HL-60 (cell line): ENCODE measurements at regions not wholly inside any gene's neighbourhood (a gene's known extent, or its start where the extent isn't known, plus 50 kb on each side); places are given as distances from the start of the nearest gene placed in this dataset.

ENCODE experiments used
- DNase-seq, 2 experiments: peaks; one replicate each; pipeline ENCODE4 v3.0.0-alpha.2; 2010 to 2020; ENCODE audit warnings: low read depth in 1 of 2, low spot score in 1 of 2
- H3K27ac ChIP-seq: fragments of 250-450 bp; sonication (Bioruptor Pico); replicated peaks from 2 replicates; pipeline ENCODE4 v1.5.1; 2020; ENCODE audit warnings: mild to moderate bottlenecking, moderate library complexity
- H3K27me3 ChIP-seq: fragments of 250-450 bp; sonication (Bioruptor Pico); 2 replicates; pipeline ENCODE4 v1.5.1; 2021; ENCODE audit warnings: mild to moderate bottlenecking, moderate library complexity; ENCODE audit not compliant: insufficient read depth, poor library complexity, severe bottlenecking
- H3K4me3 ChIP-seq: replicated peaks from 2 replicates; pipeline ENCODE4 v1.5.1; 2011; ENCODE audit warnings: mild to moderate bottlenecking, control low read depth, low read length; ENCODE audit not compliant: insufficient read depth
- CTCF ChIP-seq: IDR thresholded peaks from one replicate; pipeline ENCODE4 v1.5.1; 2011; ENCODE audit warnings: low read length, control low read depth, inconsistent platforms; ENCODE audit not compliant: insufficient read depth
- GABPA ChIP-seq: IDR thresholded peaks from 2 replicates; pipeline ENCODE4 v1.6.1; 2012; ENCODE audit warnings: low read depth
- POLR2AphosphoS5 ChIP-seq: IDR thresholded peaks from 2 replicates; pipeline ENCODE4 v1.6.1; 2012; ENCODE audit warnings: low read depth
- SPI1 ChIP-seq: IDR thresholded peaks from 2 replicates; pipeline ENCODE4 v1.6.1; 2012; ENCODE audit warnings: low read depth, mild to moderate bottlenecking, borderline replicate concordance
- TF ChIP-seq, protein P1 (sequence below): IDR thresholded peaks from 2 replicates; pipeline ENCODE4 v1.6.1; 2012; ENCODE audit warnings: low read depth; ENCODE audit not compliant: insufficient replicate concordance

GRCh38 chr3:118597184-118597583, 437.5 kb downstream of the IGSF11 start:
- H3K27ac ChIP-seq: no peak overlapping the region
- no peak overlapping the region for H3K4me3 ChIP-seq
- TF ChIP-seq POLR2AphosphoS5: no peak
- no peak for TF ChIP-seq GABPA
- TF ChIP-seq, protein P1, sequence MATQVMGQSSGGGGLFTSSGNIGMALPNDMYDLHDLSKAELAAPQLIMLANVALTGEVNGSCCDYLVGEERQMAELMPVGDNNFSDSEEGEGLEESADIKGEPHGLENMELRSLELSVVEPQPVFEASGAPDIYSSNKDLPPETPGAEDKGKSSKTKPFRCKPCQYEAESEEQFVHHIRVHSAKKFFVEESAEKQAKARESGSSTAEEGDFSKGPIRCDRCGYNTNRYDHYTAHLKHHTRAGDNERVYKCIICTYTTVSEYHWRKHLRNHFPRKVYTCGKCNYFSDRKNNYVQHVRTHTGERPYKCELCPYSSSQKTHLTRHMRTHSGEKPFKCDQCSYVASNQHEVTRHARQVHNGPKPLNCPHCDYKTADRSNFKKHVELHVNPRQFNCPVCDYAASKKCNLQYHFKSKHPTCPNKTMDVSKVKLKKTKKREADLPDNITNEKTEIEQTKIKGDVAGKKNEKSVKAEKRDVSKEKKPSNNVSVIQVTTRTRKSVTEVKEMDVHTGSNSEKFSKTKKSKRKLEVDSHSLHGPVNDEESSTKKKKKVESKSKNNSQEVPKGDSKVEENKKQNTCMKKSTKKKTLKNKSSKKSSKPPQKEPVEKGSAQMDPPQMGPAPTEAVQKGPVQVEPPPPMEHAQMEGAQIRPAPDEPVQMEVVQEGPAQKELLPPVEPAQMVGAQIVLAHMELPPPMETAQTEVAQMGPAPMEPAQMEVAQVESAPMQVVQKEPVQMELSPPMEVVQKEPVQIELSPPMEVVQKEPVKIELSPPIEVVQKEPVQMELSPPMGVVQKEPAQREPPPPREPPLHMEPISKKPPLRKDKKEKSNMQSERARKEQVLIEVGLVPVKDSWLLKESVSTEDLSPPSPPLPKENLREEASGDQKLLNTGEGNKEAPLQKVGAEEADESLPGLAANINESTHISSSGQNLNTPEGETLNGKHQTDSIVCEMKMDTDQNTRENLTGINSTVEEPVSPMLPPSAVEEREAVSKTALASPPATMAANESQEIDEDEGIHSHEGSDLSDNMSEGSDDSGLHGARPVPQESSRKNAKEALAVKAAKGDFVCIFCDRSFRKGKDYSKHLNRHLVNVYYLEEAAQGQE: no peak
- no peak for TF ChIP-seq SPI1
- TF ChIP-seq CTCF: no peak
- no peaks in the 10 kb centered on the region for H3K27me3 ChIP-seq
- no peak for DNase-seq

- Histone ChIP-seq H3K27ac (no peak overlapping the region), H3K27me3 (no peaks in the 10 kb centered on the region), H3K4me3 (no peak overlapping the region)
- TF ChIP-seq POLR2AphosphoS5 (no peak), GABPA (no peak), CTCF (no peak), SPI1 (no peak)
- TF ChIP-seq, protein P1: no peak
- DNase-seq: no peak
Measured at GRCh38 chr3:118607915-118608820, 426.5 kb downstream of the IGSF11 start.

GRCh38 chr3:118618247-118619040, 416.2 kb downstream of the IGSF11 start:
- TF ChIP-seq, protein P1: no peak
- no peak for TF ChIP-seq GABPA
- no peak for TF ChIP-seq CTCF
- TF ChIP-seq SPI1: no peak
- no peak for TF ChIP-seq POLR2AphosphoS5
- Histone ChIP-seq H3K4me3 (no peak overlapping the region), H3K27me3 (no peaks in the 10 kb centered on the region), H3K27ac (no peak overlapping the region)
- DNase-seq: no peak
